ENCODE measurements at regions not wholly inside any gene's neighbourhood (a gene's known extent, or its start where the extent isn't known, plus 50 kb on each side); places are given as distances from the start of the nearest gene placed in this dataset.

DNA sequence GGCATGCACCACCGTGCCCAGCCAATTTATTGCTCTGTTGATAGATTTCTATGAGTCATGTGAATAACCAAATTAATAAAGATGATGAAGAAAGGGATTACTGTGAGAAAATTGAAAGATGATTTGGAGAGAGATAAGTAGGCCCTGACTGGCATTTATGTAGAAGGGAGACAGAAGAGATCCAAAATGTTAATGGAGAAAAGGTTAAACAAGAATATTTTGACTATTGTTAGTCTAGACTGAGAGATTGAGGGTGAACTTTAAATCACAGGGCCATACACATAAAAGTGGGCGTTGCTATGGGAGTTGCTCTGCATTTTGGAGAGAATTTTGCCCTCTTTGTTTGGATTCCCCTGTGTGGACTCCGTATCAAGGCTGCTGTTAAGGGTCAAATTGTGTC lies 68.9 kb upstream of the SCAF8 start:
- Mint-ChIP-seq H3K9me3 (ENCODE audit: low read depth) (no peaks in the 10 kb centered on the region), H3K36me3 (ENCODE audit: low read depth) (no peaks in the 10 kb centered on the region), H3K4me3 (ENCODE audit: unreplicated experiment) (no peak overlapping the region), H3K4me1 (ENCODE audit: low read depth) (peaks cover 9% of the 10 kb centered on the region), H3K27me3 (ENCODE audit: low read depth) (no peaks in the 10 kb centered on the region), H3K27ac (ENCODE audit: unreplicated experiment) (no peak overlapping the region)
- no peak for TF ChIP-seq CTCF (IDR thresholded peaks at IDR 0.05)
- DNase-seq (ENCODE audit: low spot score), result no peak

DNA sequence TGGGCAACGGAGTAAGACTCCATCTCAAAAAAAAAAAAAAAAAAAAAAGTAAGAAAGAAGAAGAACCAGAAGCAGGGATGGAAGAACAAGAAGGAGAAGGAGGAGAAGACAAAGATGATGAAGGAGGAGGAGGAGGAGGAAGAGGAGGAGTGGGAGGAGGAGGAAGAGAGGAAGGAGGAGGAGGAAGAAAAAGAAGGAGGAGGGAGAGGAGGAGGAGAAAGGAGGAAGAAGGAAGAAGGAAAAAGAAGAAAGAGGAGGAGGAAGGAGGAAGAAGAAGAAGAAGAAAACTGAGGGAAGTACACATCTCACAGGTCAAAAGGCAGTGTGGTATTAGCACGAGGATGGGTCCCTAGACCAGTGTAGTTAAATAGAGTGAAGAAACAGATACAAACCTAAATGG lies 65.1 kb upstream of the SCAF8 start:
- no peak overlapping the region for H3K4me3 Mint-ChIP-seq (ENCODE audit: unreplicated experiment)
- no peak for TF ChIP-seq CTCF (IDR thresholded peaks at IDR 0.05)
- no peak for DNase-seq (ENCODE audit: low spot score)

DNA sequence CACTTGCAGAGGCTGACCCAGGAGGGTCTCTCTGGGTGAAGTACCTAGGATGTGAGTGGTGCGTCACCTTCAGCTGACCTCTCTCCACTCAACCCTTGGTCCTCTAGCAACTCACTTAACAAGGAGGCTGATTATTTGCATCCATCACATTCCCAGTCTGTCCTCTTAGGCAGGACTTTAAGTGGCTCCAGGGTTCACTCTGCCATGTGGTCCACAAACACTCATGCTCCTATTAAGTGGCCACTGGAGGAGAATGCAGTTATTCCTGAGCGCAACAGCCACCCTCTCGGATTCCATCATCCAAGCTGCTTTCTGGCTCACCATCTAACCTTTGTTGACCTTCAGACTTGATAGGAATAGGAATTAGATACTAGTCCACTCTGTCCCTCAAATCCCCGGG lies 61.1 kb upstream of the SCAF8 start:
- DNase-seq (ENCODE audit: low spot score), result no peak
- Mint-ChIP-seq H3K9me3 (ENCODE audit: low read depth) (no peaks in the 10 kb centered on the region), H3K27ac (ENCODE audit: unreplicated experiment) (no peak overlapping the region), H3K4me1 (ENCODE audit: low read depth) (peaks cover 3% of the 10 kb centered on the region), H3K27me3 (ENCODE audit: low read depth) (no peaks in the 10 kb centered on the region), H3K36me3 (ENCODE audit: low read depth) (no peaks in the 10 kb centered on the region), H3K4me3 (ENCODE audit: unreplicated experiment) (no peak overlapping the region)
- TF ChIP-seq CTCF (IDR thresholded peaks at IDR 0.05), result no peak

More for the DNA sequence above, 65.1 kb upstream of the SCAF8 start:
- Mint-ChIP-seq H3K36me3 (ENCODE audit: low read depth) (no peaks in the 10 kb centered on the region), H3K9me3 (ENCODE audit: low read depth) (no peaks in the 10 kb centered on the region), H3K27ac (ENCODE audit: unreplicated experiment) (no peak overlapping the region), H3K4me1 (ENCODE audit: low read depth) (peaks cover 6% of the 10 kb centered on the region), H3K27me3 (ENCODE audit: low read depth) (no peaks in the 10 kb centered on the region)

- Mint-ChIP-seq H3K9me3 (ENCODE audit: low read depth) (no peaks in the 10 kb centered on the region), H3K4me1 (ENCODE audit: low read depth) (no peaks in the 10 kb centered on the region), H3K27me3 (ENCODE audit: low read depth) (no peaks in the 10 kb centered on the region), H3K36me3 (ENCODE audit: low read depth) (no peaks in the 10 kb centered on the region), H3K27ac (ENCODE audit: unreplicated experiment) (no peak overlapping the region), H3K4me3 (ENCODE audit: unreplicated experiment) (no peak overlapping the region)
- TF ChIP-seq CTCF (IDR thresholded peaks at IDR 0.05), result no peak
- no peak for DNase-seq (ENCODE audit: low spot score)
These were observed 59.3 kb upstream of the SCAF8 start for GRCh38 chr6:154673919-154674318.

- no peak for DNase-seq (ENCODE audit: low spot score)
- H3K27ac Mint-ChIP-seq (ENCODE audit: unreplicated experiment), result no peak overlapping the region
- no peaks in the 10 kb centered on the region for H3K36me3 Mint-ChIP-seq (ENCODE audit: low read depth)
- peak; percentile 99 for TF ChIP-seq CTCF (IDR thresholded peaks at IDR 0.05)
- H3K9me3 Mint-ChIP-seq (ENCODE audit: low read depth), result no peaks in the 10 kb centered on the region
- no peaks in the 10 kb centered on the region for H3K27me3 Mint-ChIP-seq (ENCODE audit: low read depth)
- no peak overlapping the region for H3K4me3 Mint-ChIP-seq (ENCODE audit: unreplicated experiment)
- no peaks in the 10 kb centered on the region for H3K4me1 Mint-ChIP-seq (ENCODE audit: low read depth)
These were observed 57.6 kb upstream of the SCAF8 start for GRCh38 chr6:154675602-154676088.
